Umbilical cord (tissue), 1 donor: ENCODE measurements at regions not wholly inside any gene's neighbourhood (a gene's known extent, or its start where the extent isn't known, plus 50 kb on each side); places are given as distances from the start of the nearest gene placed in this dataset.

Experiments used
- DNase-seq: peaks from one replicate; pipeline ENCODE4 v3.0.0-alpha.2; 2015; ENCODE audit warnings: low spot score

DNA sequence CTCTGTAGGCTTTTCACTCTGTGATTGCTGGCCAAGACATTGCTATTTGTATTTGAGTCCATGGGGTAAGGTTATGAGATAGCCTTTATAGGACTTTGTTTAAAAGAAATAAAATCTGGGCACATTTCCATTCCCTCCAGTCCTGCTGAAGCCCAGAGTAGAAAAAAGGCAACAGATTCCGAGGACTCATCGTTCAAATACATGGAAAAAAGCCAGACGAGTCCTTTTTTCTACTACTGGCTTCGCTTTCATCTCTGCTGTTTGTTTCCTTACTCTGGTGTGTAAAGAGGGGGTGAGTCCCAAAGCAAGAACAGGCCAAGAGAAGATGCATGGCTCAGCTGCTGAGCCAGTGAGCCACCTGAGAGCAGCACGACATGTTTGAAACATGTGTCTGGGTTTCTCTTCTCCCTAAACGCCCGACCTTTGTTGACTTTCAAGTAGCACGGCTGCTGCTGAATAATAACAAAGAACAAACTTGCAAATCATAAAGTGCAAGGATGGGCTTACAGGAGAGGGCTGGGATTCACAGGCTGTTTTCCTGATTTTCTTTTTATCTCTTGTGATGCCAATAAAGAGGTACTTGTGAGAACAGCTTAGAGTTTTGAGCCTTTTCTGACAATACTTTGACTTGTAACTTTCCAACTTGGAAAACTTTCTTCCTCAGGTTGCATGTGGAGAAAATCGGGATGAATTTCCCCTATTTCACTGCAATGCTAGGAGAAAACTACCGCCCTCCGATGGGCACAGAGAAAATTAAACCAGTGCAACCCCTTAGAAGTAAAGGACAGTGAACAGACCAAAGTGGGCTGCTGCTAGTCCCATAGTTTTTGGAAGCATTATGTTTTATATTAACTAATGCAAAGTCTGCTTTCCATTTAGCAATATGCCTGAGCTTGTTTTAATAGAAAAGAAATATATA is 195.2 kb upstream of the RAG2 start:
- DNase-seq, result peak; percentile 94

DNA sequence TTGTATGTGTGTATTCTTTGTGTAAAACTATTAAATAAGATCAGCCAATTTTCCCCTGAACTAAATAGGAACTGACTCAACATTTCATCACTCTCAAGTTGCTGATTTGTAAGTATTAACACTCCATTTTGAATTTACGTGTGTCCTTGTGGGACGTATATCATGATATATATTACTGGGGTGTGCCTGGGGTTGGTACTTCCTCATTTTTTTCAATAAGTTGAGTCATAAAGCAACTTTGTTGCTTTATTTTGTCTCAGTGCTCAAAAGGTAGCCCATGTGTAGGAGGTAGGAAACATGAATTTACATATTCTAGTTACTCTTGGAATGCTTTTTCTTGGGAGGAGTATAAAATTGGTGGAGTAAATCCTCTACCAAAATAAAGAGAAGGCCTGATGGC is 193.9 kb upstream of the RAG2 start:
- no peak for DNase-seq

GRCh38 chr11:36790526-36790925 is 192.5 kb upstream of the RAG2 start:
- DNase-seq, result peak; percentile 93

DNA sequence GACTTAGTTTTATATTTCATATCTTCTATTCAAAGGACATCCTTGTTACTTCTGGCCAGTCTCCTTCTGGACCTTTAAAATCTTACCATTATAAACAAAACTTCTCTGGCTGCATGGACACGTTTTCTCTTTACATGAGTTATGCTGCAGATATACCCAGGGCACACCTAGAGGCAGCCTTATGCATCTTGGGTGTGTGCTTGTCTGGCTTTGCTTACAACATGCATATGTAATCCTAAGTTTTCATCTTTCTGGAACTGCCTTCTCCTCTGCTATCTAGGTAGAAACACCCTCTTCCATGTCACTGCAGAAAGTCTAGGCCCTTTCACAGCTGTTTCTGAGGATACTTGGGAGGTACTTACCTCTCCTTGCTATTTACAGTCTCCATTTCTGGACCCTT is 185.8 kb upstream of the RAG2 start:
- DNase-seq, result no peak

DNA sequence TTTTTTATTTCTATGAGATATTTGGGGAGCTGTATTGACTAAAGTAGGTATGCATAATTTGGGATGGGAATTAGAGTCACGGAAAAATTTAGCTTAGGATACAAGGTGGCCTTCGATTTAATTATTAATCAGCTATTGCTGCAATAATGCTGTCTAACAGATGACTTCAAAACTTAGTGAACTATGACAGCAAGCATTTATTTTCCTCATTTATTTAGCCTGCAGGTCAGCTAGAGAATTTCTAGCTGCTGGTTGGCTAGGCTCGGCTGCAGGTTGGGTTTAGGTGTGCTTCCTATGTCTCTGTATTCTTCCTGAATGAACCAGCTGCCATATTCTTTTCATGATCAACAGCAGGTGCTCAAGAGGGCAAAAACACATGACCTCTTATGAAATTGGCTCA is 181.8 kb upstream of the RAG2 start:
- DNase-seq, result no peak

DNA sequence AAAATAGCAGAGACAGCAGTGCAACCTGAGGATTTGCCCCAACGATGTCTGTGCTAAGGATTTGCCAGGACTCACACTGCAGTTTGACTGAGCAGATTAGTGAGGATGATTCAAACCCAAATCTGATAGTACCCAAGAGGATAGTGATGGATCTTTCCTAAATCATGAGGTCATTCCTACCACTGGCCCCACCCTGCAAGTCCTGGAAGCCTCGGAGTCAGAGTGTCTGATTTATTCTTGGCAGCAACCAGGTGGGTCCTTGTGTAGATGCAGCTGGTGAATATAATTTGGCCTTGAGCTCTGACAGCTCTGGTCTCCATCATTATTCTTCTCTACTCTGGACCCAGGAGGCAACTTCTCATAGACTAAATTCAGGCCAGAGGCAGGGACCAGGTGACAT is 179.3 kb upstream of the RAG2 start:
- DNase-seq, result no peak

DNA sequence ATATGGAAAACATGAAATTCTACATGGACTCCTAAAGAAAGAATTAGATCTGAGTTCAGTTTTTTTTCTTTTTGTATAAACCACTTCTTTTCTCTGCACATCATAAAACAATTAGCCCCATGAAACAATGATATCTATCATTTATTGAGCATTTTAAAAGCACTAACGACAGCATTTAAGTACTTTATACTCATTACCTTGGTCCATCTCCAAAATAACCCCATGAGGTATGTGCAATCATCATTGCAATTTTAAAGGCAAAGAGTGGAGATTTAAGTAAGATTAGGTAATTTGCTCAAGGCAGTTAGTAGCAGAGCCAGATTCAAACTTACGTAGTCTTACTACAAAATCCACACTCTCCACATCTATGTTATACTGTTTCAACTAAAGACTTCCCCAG is 177.7 kb upstream of the RAG2 start:
- DNase-seq, result no peak

- no peak for DNase-seq
Measured at GRCh38 chr11:36775130-36775529, 177.1 kb upstream of the RAG2 start.

DNA sequence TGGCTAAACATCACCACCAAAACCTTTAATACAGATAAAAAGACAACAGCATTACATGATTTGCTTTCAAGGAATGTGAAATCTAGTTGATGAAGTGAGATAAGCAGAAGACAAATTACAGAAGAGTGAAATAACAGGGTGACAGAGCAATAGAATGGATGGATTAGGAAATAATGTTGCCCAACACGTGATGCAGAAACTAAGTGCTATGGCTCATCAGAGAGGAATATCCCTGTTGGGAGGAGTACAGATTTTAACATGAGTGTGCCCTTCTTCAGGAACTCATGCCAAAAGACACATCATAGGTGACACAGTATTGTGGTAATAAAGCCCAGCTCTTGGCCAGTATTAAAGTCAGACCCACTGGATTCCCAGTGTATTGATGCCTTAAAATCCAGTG is 176.6 kb upstream of the RAG2 start:
- DNase-seq, result no peak

GRCh38 chr11:36763187-36763586 is 165.2 kb upstream of the RAG2 start:
- no peak for DNase-seq

DNA sequence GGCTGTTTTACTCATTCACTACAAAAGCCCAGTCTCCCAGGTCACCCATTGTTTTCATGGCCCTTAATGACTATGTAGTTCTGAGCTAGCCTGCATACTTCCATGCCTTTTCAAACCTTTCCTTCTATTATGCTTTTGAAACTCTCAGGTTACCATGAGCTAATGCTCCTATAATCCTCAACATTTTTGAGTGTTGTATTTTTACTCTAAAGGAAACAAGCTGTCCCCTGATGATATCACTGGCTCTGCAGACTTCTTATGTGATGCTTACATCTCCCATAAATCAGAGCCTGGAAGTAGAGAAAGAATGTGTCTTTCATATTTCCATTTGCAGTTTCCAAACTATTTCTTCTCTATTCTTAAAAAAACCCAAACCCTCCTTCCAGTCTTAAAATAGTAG is 159.0 kb upstream of the RAG2 start:
- DNase-seq, result peak; percentile 35

GRCh38 chr11:36753960-36754359 is 155.9 kb upstream of the RAG2 start:
- DNase-seq, result no peak

GRCh38 chr11:36751996-36752395 is 154.0 kb upstream of the RAG2 start:
- DNase-seq, result no peak

DNA sequence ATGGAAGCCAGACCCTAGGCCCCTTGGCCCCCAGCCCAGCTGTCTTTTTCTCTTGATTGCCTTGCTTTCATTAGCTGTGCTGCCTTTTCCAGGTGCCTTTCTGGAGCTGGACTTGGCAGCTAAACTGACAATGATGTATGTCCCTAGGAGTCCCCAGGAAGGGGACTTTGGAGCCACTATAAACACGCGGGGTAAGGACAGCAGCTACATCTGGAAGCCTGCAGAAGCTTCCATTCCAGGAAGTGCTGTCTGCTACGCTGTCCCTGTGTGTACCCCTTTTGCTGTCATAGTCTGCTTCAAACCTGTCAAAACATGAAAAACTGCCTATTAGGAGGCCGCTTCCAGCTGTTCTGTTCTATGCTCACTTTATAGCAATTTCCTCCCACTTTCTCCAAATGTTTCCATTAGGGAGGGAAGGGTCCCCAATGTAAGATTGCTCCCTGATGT is 153.3 kb upstream of the RAG2 start:
- no peak for DNase-seq

GRCh38 chr11:36750349-36750748 is 152.3 kb upstream of the RAG2 start:
- no peak for DNase-seq

DNA sequence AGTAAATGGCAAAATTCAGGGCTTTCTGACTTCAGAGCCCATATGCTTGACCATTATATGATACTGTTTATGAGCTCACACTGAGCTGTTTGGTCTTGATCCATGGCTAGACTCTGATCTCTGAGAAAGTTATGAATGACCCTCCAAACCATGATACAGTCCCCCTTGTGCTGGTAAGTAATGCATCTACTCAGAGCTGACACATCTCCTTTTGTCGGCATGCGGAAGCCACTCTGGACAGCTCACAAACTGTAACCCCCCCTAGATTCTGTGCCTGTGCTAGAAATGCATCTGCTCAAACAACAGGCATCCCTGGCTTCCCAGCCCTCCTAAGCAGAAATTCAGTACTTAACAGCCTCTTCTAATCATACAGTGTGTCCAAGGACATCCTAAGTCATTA is 150.8 kb upstream of the RAG2 start:
- DNase-seq, result no peak

GRCh38 chr11:36746886-36747710 is 149.1 kb upstream of the RAG2 start:
- peak; percentile 93 for DNase-seq

DNA sequence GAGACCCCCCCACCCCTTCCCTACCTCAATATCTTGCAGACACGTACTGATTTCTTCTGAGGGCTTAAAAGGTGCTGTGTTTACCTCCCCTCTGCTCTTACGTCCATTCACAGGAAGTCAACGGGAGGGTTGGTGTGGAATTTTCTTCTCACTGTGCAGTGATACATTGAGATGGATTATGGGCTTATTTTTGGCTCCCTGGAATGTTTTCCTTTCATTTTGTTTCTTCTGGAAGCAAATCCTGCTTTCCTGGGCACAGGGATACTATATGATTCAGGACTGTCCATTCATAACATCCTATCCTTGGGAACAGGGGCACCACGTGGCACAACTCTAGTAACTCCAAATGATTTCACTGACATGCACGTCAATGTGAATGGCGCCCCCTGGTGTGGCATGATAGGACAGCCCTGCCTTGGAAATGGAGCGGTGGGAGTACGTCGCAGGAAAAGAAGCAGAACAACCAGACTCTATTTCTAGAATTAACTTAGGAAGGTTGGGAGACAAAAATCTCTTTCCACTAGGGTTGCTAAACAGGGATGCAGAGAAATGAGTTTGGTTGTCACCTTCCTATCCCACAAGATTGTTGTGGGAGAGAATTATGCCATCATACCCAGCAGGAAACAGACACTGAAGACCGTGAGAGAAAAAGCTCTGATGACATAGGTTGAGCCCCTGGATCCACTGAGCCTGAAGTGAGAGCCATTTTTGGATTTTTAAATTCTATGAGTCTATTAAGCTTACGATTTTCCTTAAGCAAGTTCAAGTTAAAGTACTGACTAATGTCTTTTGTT is 146.5 kb upstream of the RAG2 start:
- DNase-seq, result peak; percentile 71

- no peak for DNase-seq
Measured at GRCh38 chr11:36743039-36743438, 145.0 kb upstream of the RAG2 start.

DNA sequence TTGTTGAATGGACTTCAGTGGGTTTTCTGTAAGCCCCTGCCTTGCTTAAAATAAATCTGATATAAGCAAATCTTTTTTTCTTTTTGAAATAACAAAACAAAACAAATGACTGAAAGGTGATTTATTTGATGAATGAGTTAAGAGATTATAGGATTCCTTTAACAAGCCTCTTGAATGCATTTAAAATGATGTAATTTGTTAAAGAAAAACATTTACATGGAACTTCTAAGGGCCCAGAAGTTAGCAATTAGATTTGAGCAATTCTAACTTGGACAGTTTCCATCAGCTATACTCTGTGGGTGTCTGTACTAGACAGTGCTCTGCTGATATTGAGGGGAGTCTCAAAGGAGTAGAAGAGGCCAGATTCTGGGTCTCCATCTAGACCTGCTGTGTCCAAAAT is 143.5 kb upstream of the RAG2 start:
- DNase-seq, result no peak

DNA sequence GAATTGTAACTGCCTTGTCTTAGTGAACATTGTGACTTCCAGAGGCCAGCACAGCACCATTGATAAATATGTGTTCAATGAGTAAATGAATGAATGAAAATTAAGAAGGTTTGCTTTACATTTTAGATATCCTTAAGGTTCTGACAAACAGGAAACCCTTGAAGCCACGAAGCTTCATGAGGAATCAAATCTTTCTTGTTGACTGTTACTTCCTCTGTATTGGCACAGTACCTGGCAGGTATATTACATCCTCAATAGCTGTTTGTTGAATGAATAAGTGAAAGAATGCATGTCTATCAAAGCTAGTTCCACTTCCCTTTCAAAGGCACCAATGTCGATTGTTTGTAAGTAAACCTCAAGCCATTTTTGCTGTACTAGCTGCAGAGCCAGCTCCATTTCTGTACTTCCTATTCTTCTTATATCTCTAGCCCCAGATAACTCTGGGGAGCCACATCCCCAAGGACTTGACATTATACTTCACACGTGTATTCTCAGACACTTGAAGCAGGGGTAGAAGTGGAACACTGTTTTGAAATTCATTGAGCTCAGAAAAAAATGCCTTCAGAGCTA is 140.3 kb upstream of the RAG2 start:
- DNase-seq, result no peak

DNA sequence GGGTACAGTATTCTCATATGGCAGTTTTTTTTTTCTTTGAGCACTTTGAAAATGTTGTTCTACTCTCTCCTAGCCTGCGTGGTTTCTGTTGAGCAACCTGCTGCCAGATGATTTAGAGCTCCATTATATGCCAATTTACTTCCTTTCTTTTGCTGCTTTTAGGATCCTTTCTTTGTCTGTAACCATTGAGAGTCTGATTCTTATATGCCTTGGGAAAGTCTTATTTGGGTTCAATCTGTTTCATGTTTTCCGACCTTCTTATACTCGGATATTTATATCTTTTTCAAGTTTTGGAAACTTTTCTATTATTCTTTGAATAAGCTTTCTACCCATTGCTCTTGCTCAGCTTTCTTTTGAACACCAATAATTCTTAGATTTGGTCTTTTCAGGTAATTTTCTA is 138.1 kb upstream of the RAG2 start:
- DNase-seq, result no peak
